ENCODE measurements at regions not wholly inside any gene's neighbourhood (a gene's known extent, or its start where the extent isn't known, plus 50 kb on each side); places are given as distances from the start of the nearest gene placed in this dataset.

DNA sequence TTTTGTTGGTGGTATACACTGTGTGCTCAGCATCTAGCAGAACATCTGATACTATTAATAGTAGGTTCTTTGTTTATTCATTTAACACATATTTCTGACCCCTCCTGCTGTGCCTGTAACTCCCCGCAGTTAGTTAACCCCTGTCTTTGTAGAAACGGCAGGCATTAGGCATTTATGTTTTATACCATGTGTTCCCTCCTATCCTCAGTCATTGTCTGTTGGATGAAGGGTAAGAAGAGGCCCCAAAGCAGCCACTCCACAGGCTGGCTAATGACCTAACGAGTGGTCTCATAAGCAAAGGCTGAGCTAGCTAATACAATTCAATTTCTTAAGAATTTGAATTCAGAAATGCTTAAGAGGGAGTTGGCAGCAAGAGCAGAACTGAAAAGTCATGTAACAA is 170.8 kb downstream of the TMX1 start:
- no peak for TF ChIP-seq SP1 (IDR thresholded peaks at IDR 0.05)
- TF ChIP-seq SUZ12 (IDR thresholded peaks at IDR 0.05) = no peak
- TF ChIP-seq LEF1 (IDR thresholded peaks at IDR 0.05; ENCODE audit: borderline replicate concordance) = no peak
- no peak for TF ChIP-seq FOXM1 (IDR thresholded peaks at IDR 0.05; ENCODE audit: borderline replicate concordance)
- TF ChIP-seq BHLHE40 (IDR thresholded peaks at IDR 0.05; ENCODE audit: borderline replicate concordance) = no peak
- no peak for TF ChIP-seq FOXA1 (IDR thresholded peaks at IDR 0.05)
- TF ChIP-seq TARDBP (IDR thresholded peaks at IDR 0.05) = no peak
- TF ChIP-seq ZNF384 (IDR thresholded peaks at IDR 0.05) = no peak
- TF ChIP-seq, protein P1, sequence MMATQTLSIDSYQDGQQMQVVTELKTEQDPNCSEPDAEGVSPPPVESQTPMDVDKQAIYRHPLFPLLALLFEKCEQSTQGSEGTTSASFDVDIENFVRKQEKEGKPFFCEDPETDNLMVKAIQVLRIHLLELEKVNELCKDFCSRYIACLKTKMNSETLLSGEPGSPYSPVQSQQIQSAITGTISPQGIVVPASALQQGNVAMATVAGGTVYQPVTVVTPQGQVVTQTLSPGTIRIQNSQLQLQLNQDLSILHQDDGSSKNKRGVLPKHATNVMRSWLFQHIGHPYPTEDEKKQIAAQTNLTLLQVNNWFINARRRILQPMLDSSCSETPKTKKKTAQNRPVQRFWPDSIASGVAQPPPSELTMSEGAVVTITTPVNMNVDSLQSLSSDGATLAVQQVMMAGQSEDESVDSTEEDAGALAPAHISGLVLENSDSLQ (IDR thresholded peaks at IDR 0.05) = no peak

All from HEK293T (cell line).